Erythroblast (primary cell): ENCODE measurements at regions not wholly inside any gene's neighbourhood (a gene's known extent, or its start where the extent isn't known, plus 50 kb on each side); places are given as distances from the start of the nearest gene placed in this dataset.

Source experiments
- GATA1 ChIP-seq: IDR thresholded peaks from 2 replicates; pipeline ENCODE4 v1.6.1; 2011; ENCODE audit warnings: low read depth, mild to moderate bottlenecking, control low read depth, low read length, moderate library complexity
- POLR2A ChIP-seq: IDR thresholded peaks from 2 replicates; pipeline ENCODE4 v1.6.1; 2011; ENCODE audit warnings: mild to moderate bottlenecking, low read length

DNA sequence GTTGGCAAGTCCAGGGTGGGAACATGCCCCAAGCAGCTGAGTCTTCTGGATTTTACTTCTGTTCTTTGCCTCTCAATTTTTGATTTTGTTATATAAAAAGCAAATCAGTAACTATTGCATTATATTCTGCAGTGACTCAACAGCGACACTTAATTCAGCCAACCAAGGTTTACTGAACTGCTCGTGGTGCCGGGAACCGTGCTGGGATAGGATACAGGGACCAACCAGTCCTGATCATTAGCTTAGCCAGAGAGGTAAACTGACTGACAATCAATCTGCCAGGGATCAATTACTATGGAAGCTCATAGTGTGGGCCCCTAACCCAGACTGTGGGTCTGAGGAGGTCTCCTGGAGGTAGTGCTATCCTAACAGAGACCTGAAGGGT lies 68.4 kb upstream of the ZNF281 start:
- TF ChIP-seq POLR2A, result no peak
- TF ChIP-seq GATA1, result no peak
